Spleen (tissue), 11 donors: ENCODE measurements at regions not wholly inside any gene's neighbourhood (a gene's known extent, or its start where the extent isn't known, plus 50 kb on each side); places are given as distances from the start of the nearest gene placed in this dataset.
A peak's percentile ranks its signal among the peaks of the same experiment; 100 is the strongest.
"Not testable (repeated sequence)": the region's sequence is repeated elsewhere in the genome, so short reads cannot be mapped to it uniquely, and the experiment has no call there.

Experiments used
- DNase-seq: peaks from one replicate; pipeline ENCODE4 v3.0.0-alpha.2; 2020
- H3K27ac ChIP-seq, 8 donors: fragments of 200-600 bp; sonication (generic) in 7 of 8; 1 replicate in 4 of 8; 2 replicates in 4 of 8; pipeline versions ENCODE4 v1.5.0 to v1.8.0; 2016 to 2021; ENCODE audit warnings: inconsistent platforms in 4 of 8, mild to moderate bottlenecking in 4 of 8, moderate library complexity in 1 of 8
- H3K27me3 ChIP-seq, 7 donors: fragments of 200-600 bp; sonication (generic) in 6 of 7; replicated peaks in 1 of 7; 1 replicate in 4 of 7; 2 replicates in 3 of 7; pipeline versions ENCODE4 v1.5.0 to v1.8.0; 2016 to 2021; ENCODE audit warnings: inconsistent platforms in 3 of 7, mild to moderate bottlenecking in 1 of 7
- H3K36me3 ChIP-seq, 6 donors: fragments of 200-600 bp; sonication (generic) in 5 of 6; 1 replicate in 4 of 6; 2 replicates in 2 of 6; pipeline versions ENCODE4 v1.5.0 to v1.8.0; 2016 to 2021; ENCODE audit warnings: inconsistent platforms in 2 of 6
- H3K4me1 ChIP-seq, 6 donors: fragments of 200-600 bp; sonication (generic) in 5 of 6; 1 replicate in 3 of 6; 2 replicates in 3 of 6; pipeline versions ENCODE4 v1.5.0 to v1.8.0; 2016 to 2021; ENCODE audit warnings: inconsistent platforms in 3 of 6
- H3K4me3 ChIP-seq, 8 donors: fragments of 200-600 bp; sonication (generic) in 7 of 8; 1 replicate in 4 of 8; 2 replicates in 4 of 8; pipeline versions ENCODE4 v1.5.0 to v1.8.0; 2016 to 2021; ENCODE audit warnings: inconsistent platforms in 4 of 8, mild to moderate bottlenecking in 4 of 8, moderate library complexity in 2 of 8
- H3K9me3 ChIP-seq, 8 donors: fragments of 200-600 bp; sonication (generic) in 7 of 8; 1 replicate in 4 of 8; 2 replicates in 4 of 8; pipeline versions ENCODE4 v1.5.0 to v1.8.0; 2016 to 2021; ENCODE audit warnings: inconsistent platforms in 4 of 8
- WGBS, 5 donors: extraction: QIAGEN DNeasy Blood & Tissue Kit in 3 of 5; methylation state at CpG; one replicate each; pipeline versions ENCODE4 v1.1.5 to v1.1.7; 2013 to 2018; 5-methylcytosine and 5-hydroxymethylcytosine counted together
- intact Hi-C: fragments of 100-400 bp; cut with DNase I; formaldehyde crosslinking; loops from one replicate; pipeline ENCODE4 v1.15.0; 2023; ENCODE audit warnings: low total_unique reads
- donor health status: healthy with polysubstance abuse.
- donor health status: DM: no; HTN: no; CAD: no; lungs with moderate emphysema.
- donor health status: DM: no; HTN: no; CAD: no.
- donor health status: Bipolar disorder and iron deficiency.
- donor health status: healthy.
- donor health status: DM: no; HTN: no; CAD: no.
- donor health status: DM: yes; HTN: yes; CAD: no.

- DNase-seq, H3K4me3 ChIP-seq, intact Hi-C loops, H3K27ac ChIP-seq, H3K9me3 ChIP-seq, H3K4me1 ChIP-seq, H3K36me3 ChIP-seq, H3K27me3 ChIP-seq: not testable (repeated sequence)
- no CpG with 5 or more reads among the region's 10 CpGs for WGBS, 5 donors
Observed at GRCh38 chr7:73175322-73175721, 89.5 kb upstream of the SPDYE9 start.

GRCh38 chr7:73170902-73171301, 85.1 kb upstream of the SPDYE9 start:
- peak; percentile 37 for DNase-seq
- 78 to 94% (median 90%) methylated on average over 3 to 6 of the region's 6 CpGs for WGBS, 5 donors
- not testable (repeated sequence) for H3K27ac ChIP-seq

GRCh38 chr7:73170415-73170814, 84.6 kb upstream of the SPDYE9 start:
- H3K27me3 ChIP-seq, H3K36me3 ChIP-seq, H3K4me3 ChIP-seq, H3K4me1 ChIP-seq, H3K27ac ChIP-seq, H3K9me3 ChIP-seq, intact Hi-C loops: not testable (repeated sequence)
- WGBS, 5 donors = 96 to 98% (median 97%) methylated on average over 4 of the region's 5 CpGs
- peak; percentile 18 for DNase-seq

More at GRCh38 chr7:73170902-73171301, 85.1 kb upstream of the SPDYE9 start:
- H3K27me3 ChIP-seq, H3K4me1 ChIP-seq, H3K9me3 ChIP-seq, H3K36me3 ChIP-seq, H3K4me3 ChIP-seq, intact Hi-C loops: not testable (repeated sequence)

- no CpG with 5 or more reads among the region's 5 CpGs for WGBS, 5 donors
- DNase-seq, H3K4me1 ChIP-seq, H3K36me3 ChIP-seq, H3K4me3 ChIP-seq, H3K27me3 ChIP-seq, intact Hi-C loops, H3K27ac ChIP-seq, H3K9me3 ChIP-seq: not testable (repeated sequence)
Observed at GRCh38 chr7:73166152-73166551, 80.3 kb upstream of the SPDYE9 start.

- DNase-seq, intact Hi-C loops, H3K36me3 ChIP-seq: not testable (repeated sequence)
Observed at GRCh38 chr7:73162680-73163079, 76.8 kb upstream of the SPDYE9 start.

GRCh38 chr7:73161727-73162126, 75.9 kb upstream of the SPDYE9 start:
- WGBS, 5 donors = no CpG with 5 or more reads among the region's 4 CpGs
- DNase-seq, H3K9me3 ChIP-seq, H3K36me3 ChIP-seq, H3K4me1 ChIP-seq, H3K27ac ChIP-seq, intact Hi-C loops, H3K4me3 ChIP-seq, H3K27me3 ChIP-seq: not testable (repeated sequence)

More at GRCh38 chr7:73162680-73163079, 76.8 kb upstream of the SPDYE9 start:
- H3K27ac ChIP-seq, H3K9me3 ChIP-seq, H3K4me1 ChIP-seq, H3K4me3 ChIP-seq, H3K27me3 ChIP-seq: not testable (repeated sequence)
- WGBS, 5 donors = 74 to 86% methylated on average over 3 to 5 of the region's 7 CpGs; no CpG with 5 or more reads in 3 of the 5 donors

GRCh38 chr7:73157169-73157661, 71.4 kb upstream of the SPDYE9 start:
- intact Hi-C loops, H3K36me3 ChIP-seq, H3K4me1 ChIP-seq, H3K27me3 ChIP-seq, H3K9me3 ChIP-seq, H3K4me3 ChIP-seq, H3K27ac ChIP-seq, DNase-seq: not testable (repeated sequence)
- WGBS, 5 donors = 86 to 100% methylated on average over 1 of the region's 9 CpGs; no CpG with 5 or more reads in 3 of the 5 donors

GRCh38 chr7:73156510-73157168, 70.8 kb upstream of the SPDYE9 start:
- DNase-seq = peak; percentile 38
- 33 to 76% (median 66%) methylated on average over 9 to 12 of the region's 17 CpGs for WGBS, 5 donors
- H3K27ac ChIP-seq, H3K27me3 ChIP-seq, H3K9me3 ChIP-seq, H3K36me3 ChIP-seq, intact Hi-C loops, H3K4me3 ChIP-seq, H3K4me1 ChIP-seq: not testable (repeated sequence)
